HG03095 (cell line): ENCODE measurements at regions not wholly inside any gene's neighbourhood (a gene's known extent, or its start where the extent isn't known, plus 50 kb on each side); places are given as distances from the start of the nearest gene placed in this dataset.
"Not testable (repeated sequence)": the region's sequence is repeated elsewhere in the genome, so short reads cannot be mapped to it uniquely, and the experiment has no call there.

Experiments
- ATAC-seq: cut with Tn5 transposase; IDR thresholded peaks from one replicate; pipeline ENCODE4 v1.9.1; 2021; ENCODE audit warnings: moderate library complexity; ENCODE audit not compliant: unreplicated experiment

- no peak for ATAC-seq
Observed at GRCh38 chr7:155938129-155938528, 125.9 kb upstream of the SHH start.

GRCh38 chr7:155935726-155936125 lies 123.5 kb upstream of the SHH start:
- ATAC-seq, result no peak

DNA sequence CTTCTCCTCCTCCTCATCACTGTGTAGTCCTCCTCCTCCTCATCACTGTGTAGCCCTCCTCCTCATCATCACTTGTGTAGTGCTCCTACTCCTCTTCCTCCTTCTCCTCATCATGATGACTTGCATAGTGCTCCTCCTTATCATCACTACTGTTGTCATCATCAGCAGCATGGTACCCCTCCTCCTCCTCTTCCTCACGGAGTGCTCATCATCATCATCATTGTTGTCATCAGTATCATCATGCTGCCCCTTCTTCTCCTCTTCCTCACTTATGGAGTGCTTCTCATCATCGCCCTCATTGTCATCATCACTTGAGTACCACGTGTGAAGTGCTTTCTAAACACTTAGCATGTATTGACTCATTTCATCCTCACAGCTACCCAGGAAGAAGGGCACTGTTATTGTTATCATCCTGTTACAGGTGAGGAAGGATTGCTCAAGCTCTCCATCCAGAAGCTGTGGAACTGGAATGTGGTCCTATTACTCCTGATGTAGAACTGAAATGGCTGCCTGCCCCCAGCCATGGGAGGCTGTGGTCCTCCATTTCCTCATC lies 122.8 kb upstream of the SHH start:
- ATAC-seq, result no peak

- not testable (repeated sequence) for ATAC-seq
Observed at GRCh38 chr7:155932324-155932723, 120.1 kb upstream of the SHH start.

- no peak for ATAC-seq
Observed at GRCh38 chr7:155931396-155932085, 119.3 kb upstream of the SHH start.

DNA sequence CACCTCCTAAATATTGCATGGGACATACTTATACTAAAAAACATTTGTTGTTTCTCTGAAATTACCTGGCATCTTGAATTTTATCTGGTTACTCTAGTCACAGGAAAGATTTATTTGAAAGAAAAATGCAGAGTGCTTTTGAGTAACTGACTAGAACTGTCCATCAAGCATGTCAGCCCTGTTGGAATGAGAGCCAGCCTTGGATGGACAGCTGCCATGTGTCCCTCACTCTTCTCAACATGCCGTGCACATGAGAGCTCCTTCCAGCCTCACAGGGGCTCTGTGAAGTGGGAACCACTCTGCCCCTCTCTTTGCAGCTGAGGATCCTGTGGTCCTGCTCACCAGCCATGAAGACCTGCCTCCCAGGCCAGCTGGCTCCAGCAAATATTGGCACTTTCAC lies 118.3 kb upstream of the SHH start:
- ATAC-seq, result no peak

GRCh38 chr7:155930061-155930460 lies 117.8 kb upstream of the SHH start:
- no peak for ATAC-seq

DNA sequence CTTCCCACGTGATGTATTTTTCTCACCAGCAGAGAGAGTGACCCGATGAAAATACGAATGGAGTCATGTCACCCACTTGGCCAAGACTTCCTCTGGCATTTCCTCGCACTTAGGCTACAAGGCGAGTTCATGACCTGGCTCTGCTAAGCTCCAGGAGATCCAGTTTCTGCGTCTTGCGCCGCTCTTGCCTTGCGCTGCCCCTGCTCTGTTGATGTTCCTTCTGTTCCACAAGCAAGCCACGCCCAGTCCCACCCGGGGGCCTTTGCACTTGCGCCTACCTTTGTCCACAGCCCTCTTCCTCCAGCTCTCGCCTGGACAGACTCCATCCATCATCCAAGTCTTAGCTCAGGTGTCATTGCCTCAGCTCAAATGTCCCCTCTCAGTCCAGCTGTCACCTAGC lies 116.3 kb upstream of the SHH start:
- no peak for ATAC-seq

DNA sequence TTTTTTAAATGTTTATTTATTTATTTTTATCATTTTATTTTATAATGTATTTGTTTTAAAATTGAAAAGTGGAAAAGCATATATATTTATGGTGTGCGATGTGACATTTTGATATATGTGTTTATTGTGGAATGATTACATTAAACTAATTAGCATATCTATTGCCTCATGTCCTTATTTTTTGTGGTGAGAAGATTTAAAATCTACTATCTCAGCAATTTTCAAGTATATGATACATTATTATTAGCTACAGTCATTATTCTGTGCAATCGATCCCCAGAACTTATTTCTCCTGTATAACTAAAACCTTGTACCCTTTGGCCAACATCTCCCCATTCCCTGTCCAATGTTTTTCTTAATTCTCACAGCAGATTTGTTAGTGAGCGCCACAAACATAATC lies 115.6 kb upstream of the SHH start:
- no peak for ATAC-seq

DNA sequence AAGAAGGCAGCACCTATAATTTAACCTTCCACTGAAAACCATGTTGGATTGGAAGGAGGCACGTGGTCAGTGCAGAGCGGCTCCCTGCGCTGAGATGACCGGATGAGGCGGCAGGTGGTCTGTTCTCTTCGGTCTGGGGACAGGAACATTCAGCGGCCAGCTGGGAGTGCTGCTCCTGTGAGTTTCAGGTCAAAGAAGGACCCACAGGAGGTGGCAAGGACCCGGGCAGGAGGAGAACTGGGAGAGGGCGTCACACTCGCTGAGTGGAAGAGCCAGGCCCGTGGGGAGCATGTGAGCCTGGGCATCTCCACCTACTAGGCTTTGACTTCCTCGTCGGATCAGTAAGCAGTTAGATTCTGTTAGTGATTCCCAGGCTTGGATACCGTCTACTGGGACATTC lies 113.4 kb upstream of the SHH start:
- no peak for ATAC-seq

GRCh38 chr7:155922067-155922816 lies 110.0 kb upstream of the SHH start:
- no peak for ATAC-seq

- no peak for ATAC-seq
Observed at GRCh38 chr7:155921804-155922066, 109.5 kb upstream of the SHH start.

GRCh38 chr7:155921086-155921803 lies 109.0 kb upstream of the SHH start:
- ATAC-seq, result no peak

DNA sequence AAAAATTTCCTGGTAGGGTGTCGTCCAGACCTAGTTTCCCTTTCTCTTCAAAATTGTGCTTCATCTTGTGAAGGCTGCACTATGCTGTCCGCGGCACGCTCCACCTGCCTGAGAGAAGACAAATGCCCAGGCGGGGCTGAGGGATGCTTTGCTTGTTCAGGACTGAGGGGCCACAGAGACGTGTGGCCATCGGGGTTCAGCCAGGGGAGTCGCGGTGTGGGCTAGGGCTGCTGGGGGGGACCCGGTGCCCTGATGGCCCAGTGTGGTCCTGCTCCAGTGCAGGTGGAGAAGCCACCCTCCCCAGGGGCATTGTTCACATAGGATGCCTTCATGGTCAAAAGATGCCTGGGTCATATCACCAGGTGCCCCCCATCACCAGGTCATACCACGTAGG lies 107.8 kb upstream of the SHH start:
- no peak for ATAC-seq

- no peak for ATAC-seq
Observed at GRCh38 chr7:155919391-155920067, 107.3 kb upstream of the SHH start.

GRCh38 chr7:155918720-155919390 lies 106.6 kb upstream of the SHH start:
- ATAC-seq, result no peak

GRCh38 chr7:155917836-155918430 lies 105.7 kb upstream of the SHH start:
- no peak for ATAC-seq

DNA sequence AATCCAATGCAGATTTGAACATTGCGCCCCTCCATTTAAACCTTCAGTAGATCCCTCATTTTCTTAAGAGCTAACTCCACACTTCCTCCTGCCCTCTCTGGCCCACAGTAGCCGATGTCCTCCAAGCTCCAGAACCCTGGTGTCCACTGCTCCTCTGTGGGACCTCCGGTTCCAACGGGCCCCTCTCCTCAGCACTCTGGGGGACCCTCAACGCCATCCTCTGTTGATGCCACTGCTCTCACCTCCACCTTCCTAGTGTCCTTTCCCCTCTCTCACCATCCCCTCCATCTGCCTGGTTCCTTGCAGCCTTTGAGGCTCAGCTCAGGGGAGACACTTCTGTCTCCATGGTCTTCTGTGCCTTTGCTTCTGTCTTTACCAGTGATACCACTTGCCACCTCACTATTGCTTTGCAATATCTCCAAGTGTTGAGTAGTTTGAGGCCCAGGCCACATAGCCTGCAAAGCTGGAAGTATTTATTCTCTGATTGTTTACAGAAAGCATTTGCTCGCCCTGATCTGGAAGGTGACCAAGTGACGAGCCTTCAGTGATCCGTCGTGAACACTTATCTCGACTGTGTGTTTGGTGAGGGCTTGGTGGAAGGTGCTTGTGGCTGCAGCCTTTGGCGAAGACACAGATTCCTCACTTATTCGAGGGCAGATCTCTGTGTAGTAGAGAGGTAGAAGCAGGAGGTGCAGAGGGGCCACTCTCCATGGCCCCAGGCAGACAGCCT lies 104.8 kb upstream of the SHH start:
- ATAC-seq, result no peak

DNA sequence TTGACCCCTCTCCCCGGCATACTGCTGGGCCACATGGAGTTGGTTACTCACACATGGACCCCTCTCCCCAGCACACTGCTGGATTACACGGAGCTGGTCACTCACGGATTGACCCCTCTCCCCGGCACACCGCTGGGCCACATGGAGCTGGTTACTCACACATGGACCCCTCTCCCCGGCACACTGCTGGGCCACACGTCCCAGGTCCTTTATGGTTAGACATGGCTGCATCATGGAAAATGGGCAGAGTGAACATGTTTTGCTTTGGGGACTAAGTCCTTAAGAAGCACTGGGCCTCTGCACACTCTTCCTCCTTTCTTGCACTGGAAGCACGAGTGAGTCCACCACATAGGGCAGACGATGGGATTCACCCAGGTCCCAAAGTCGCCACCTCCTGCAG lies 102.1 kb upstream of the SHH start:
- no peak for ATAC-seq

- no peak for ATAC-seq
Observed at GRCh38 chr7:155913719-155914118, 101.5 kb upstream of the SHH start.
